ENCODE measurements at regions not wholly inside any gene's neighbourhood (a gene's known extent, or its start where the extent isn't known, plus 50 kb on each side); places are given as distances from the start of the nearest gene placed in this dataset.

- no peak for DNase-seq
Measured at GRCh38 chr4:30943356-30943755, 223.2 kb downstream of the PCDH7 start.

GRCh38 chr4:30945586-30945985, 225.4 kb downstream of the PCDH7 start:
- no peak for DNase-seq

GRCh38 chr4:30946288-30946687, 226.1 kb downstream of the PCDH7 start:
- no peak for DNase-seq

- DNase-seq: no peak
Measured at GRCh38 chr4:30948653-30949052, 228.5 kb downstream of the PCDH7 start.

GRCh38 chr4:30950737-30951136, 230.6 kb downstream of the PCDH7 start:
- DNase-seq: no peak

- no peak for DNase-seq
Measured at GRCh38 chr4:30952526-30953219, 232.5 kb downstream of the PCDH7 start.

GRCh38 chr4:30953799-30954198, 233.6 kb downstream of the PCDH7 start:
- DNase-seq: no peak

- no peak for DNase-seq
Measured at GRCh38 chr4:30956916-30957315, 236.7 kb downstream of the PCDH7 start.

- DNase-seq: no peak
Measured at GRCh38 chr4:30957706-30958105, 237.5 kb downstream of the PCDH7 start.

GRCh38 chr4:30959781-30960485, 239.8 kb downstream of the PCDH7 start:
- no peak for DNase-seq

GRCh38 chr4:30962939-30963338, 242.8 kb downstream of the PCDH7 start:
- DNase-seq: peak; percentile 53

- no peak for DNase-seq
Measured at GRCh38 chr4:30968926-30969325, 248.8 kb downstream of the PCDH7 start.

GRCh38 chr4:30972542-30972941, 252.4 kb downstream of the PCDH7 start:
- no peak for DNase-seq

- DNase-seq: no peak
Measured at GRCh38 chr4:30973993-30974392, 253.8 kb downstream of the PCDH7 start.

GRCh38 chr4:30979402-30979801, 259.2 kb downstream of the PCDH7 start:
- no peak for DNase-seq

- no peak for DNase-seq
Measured at GRCh38 chr4:30989508-30989907, 269.3 kb downstream of the PCDH7 start.

- no peak for DNase-seq
Measured at GRCh38 chr4:30996841-30997240, 276.7 kb downstream of the PCDH7 start.

GRCh38 chr4:31005037-31005436, 284.9 kb downstream of the PCDH7 start:
- no peak for DNase-seq

- DNase-seq: no peak
Measured at GRCh38 chr4:31007858-31008257, 287.7 kb downstream of the PCDH7 start.

- DNase-seq: peak; percentile 54
Measured at GRCh38 chr4:31009926-31010325, 289.8 kb downstream of the PCDH7 start.

- no peak for DNase-seq
Measured at GRCh38 chr4:31015123-31015522, 295.0 kb downstream of the PCDH7 start.

- DNase-seq: no peak
Measured at GRCh38 chr4:31016322-31017061, 296.3 kb downstream of the PCDH7 start.

GRCh38 chr4:31020363-31020762, 300.2 kb downstream of the PCDH7 start:
- no peak for DNase-seq

- DNase-seq: no peak
Measured at GRCh38 chr4:31021008-31021407, 300.8 kb downstream of the PCDH7 start.
